ENCODE measurements at regions not wholly inside any gene's neighbourhood (a gene's known extent, or its start where the extent isn't known, plus 50 kb on each side); places are given as distances from the start of the nearest gene placed in this dataset.

- intact Hi-C loops (cut with DNase I), result no loop called here
- Histone ChIP-seq H3K36me3 (no peaks in the 10 kb centered on the region), H3K4me1 (no peaks in the 10 kb centered on the region), H3K27me3 (no peaks in the 10 kb centered on the region), H3K9me3 (no peaks in the 10 kb centered on the region), H3K4me3 (replicated peaks in 1 of 3) (no peak overlapping the region), H3K27ac (no peak overlapping the region)
- TF ChIP-seq POLR2A (IDR thresholded peaks at IDR 0.05), result no peak
- TF ChIP-seq CTCF (IDR thresholded peaks at IDR 0.05), result no peak
- no peak for DNase-seq
- 81 to 89% methylated on average over 3 of the region's 3 CpGs for WGBS, 2 donors
Measured at GRCh38 chr9:30116673-30117217, 2267.7 kb upstream of the ACO1 start.

GRCh38 chr9:30120666-30121065 is 2263.8 kb upstream of the ACO1 start:
- no peak overlapping the region for H3K27ac ChIP-seq
- no peaks in the 10 kb centered on the region for H3K36me3 ChIP-seq
- 69 to 76% methylated on average over 5 of the region's 5 CpGs for WGBS, 2 donors
- H3K27me3 ChIP-seq, result no peaks in the 10 kb centered on the region
- no peak for DNase-seq
- H3K4me1 ChIP-seq, result no peaks in the 10 kb centered on the region
- intact Hi-C loops (cut with DNase I), result no loop called here
- H3K9me3 ChIP-seq, result no peaks in the 10 kb centered on the region
- no peak overlapping the region for H3K4me3 ChIP-seq (replicated peaks in 1 of 3)
- TF ChIP-seq POLR2A (IDR thresholded peaks at IDR 0.05), result no peak
- TF ChIP-seq CTCF (IDR thresholded peaks at IDR 0.05), result no peak

GRCh38 chr9:30121611-30122010 is 2262.8 kb upstream of the ACO1 start:
- Histone ChIP-seq H3K36me3 (no peaks in the 10 kb centered on the region), H3K9me3 (no peaks in the 10 kb centered on the region), H3K4me1 (no peaks in the 10 kb centered on the region), H3K27me3 (no peaks in the 10 kb centered on the region), H3K27ac (no peak overlapping the region), H3K4me3 (replicated peaks in 1 of 3) (no peak overlapping the region)
- intact Hi-C loops (cut with DNase I), result no loop called here
- TF ChIP-seq CTCF (IDR thresholded peaks at IDR 0.05) (no peak), POLR2A (IDR thresholded peaks at IDR 0.05) (no peak)
- no peak for DNase-seq
- WGBS, 2 donors, result 93 to 95% methylated on average over 4 of the region's 4 CpGs

GRCh38 chr9:30125881-30126280 is 2258.6 kb upstream of the ACO1 start:
- intact Hi-C loops (cut with DNase I), result no loop called here
- H3K9me3 ChIP-seq, result no peaks in the 10 kb centered on the region
- no peaks in the 10 kb centered on the region for H3K4me1 ChIP-seq
- H3K27me3 ChIP-seq, result no peaks in the 10 kb centered on the region
- no peak for DNase-seq
- no peaks in the 10 kb centered on the region for H3K36me3 ChIP-seq
- no peak overlapping the region for H3K4me3 ChIP-seq (replicated peaks in 1 of 3)
- TF ChIP-seq POLR2A (IDR thresholded peaks at IDR 0.05) (no peak), CTCF (IDR thresholded peaks at IDR 0.05) (no peak)
- no peak overlapping the region for H3K27ac ChIP-seq

- no peaks in the 10 kb centered on the region for H3K9me3 ChIP-seq
- H3K27ac ChIP-seq, result no peak overlapping the region
- TF ChIP-seq CTCF (IDR thresholded peaks at IDR 0.05) (no peak), POLR2A (IDR thresholded peaks at IDR 0.05) (no peak)
- DNase-seq, result no peak
- H3K4me3 ChIP-seq (replicated peaks in 1 of 3), result no peak overlapping the region
- no peaks in the 10 kb centered on the region for H3K36me3 ChIP-seq
- intact Hi-C loops (cut with DNase I), result no loop called here
- H3K4me1 ChIP-seq, result no peaks in the 10 kb centered on the region
- no peaks in the 10 kb centered on the region for H3K27me3 ChIP-seq
Measured at GRCh38 chr9:30127371-30127770, 2257.1 kb upstream of the ACO1 start.

Data from thyroid gland (tissue), 4 donors.